Activated CD4-positive, alpha-beta T cell treated with anti-CD3 and anti-CD28 coated beads for 4 hours (primary cell): ENCODE measurements at regions not wholly inside any gene's neighbourhood (a gene's known extent, or its start where the extent isn't known, plus 50 kb on each side); places are given as distances from the start of the nearest gene placed in this dataset.
"Not testable (repeated sequence)": the region's sequence is repeated elsewhere in the genome, so short reads cannot be mapped to it uniquely, and the experiment has no call there.

ENCODE experiments used
- DNase-seq, 2 donors: peaks; one replicate each; pipeline ENCODE4 v3.0.0-alpha.2; 2020

GRCh38 chr7:51995596-51996179, 679.1 kb upstream of the COBL start:
- DNase-seq = no peak

GRCh38 chr7:51982653-51983052, 666.0 kb upstream of the COBL start:
- DNase-seq = no peak

- DNase-seq = no peak
Measured at GRCh38 chr7:51980812-51981211, 664.2 kb upstream of the COBL start.

- DNase-seq = no peak
Measured at GRCh38 chr7:51980313-51980712, 663.7 kb upstream of the COBL start.

GRCh38 chr7:51977913-51978312, 661.3 kb upstream of the COBL start:
- no peak for DNase-seq

- no peak for DNase-seq
Measured at GRCh38 chr7:51973939-51974338, 657.3 kb upstream of the COBL start.

GRCh38 chr7:51973071-51973470, 656.5 kb upstream of the COBL start:
- no peak for DNase-seq

- no peak for DNase-seq
Measured at GRCh38 chr7:51970961-51971665, 654.5 kb upstream of the COBL start.

GRCh38 chr7:51968461-51968860, 651.9 kb upstream of the COBL start:
- no peak for DNase-seq

GRCh38 chr7:51965454-51965853, 648.8 kb upstream of the COBL start:
- DNase-seq = no peak

GRCh38 chr7:51961804-51962203, 645.2 kb upstream of the COBL start:
- no peak for DNase-seq

GRCh38 chr7:51950813-51951212, 634.2 kb upstream of the COBL start:
- DNase-seq = no peak

- no peak for DNase-seq
Measured at GRCh38 chr7:51949726-51950644, 633.4 kb upstream of the COBL start.

- DNase-seq = no peak
Measured at GRCh38 chr7:51930834-51931233, 614.2 kb upstream of the COBL start.

- DNase-seq = no peak
Measured at GRCh38 chr7:51929818-51930217, 613.2 kb upstream of the COBL start.

GRCh38 chr7:51927738-51928137, 611.1 kb upstream of the COBL start:
- no peak for DNase-seq

- no peak for DNase-seq
Measured at GRCh38 chr7:51918581-51918980, 602.0 kb upstream of the COBL start.

GRCh38 chr7:51901489-51901840, 584.9 kb upstream of the COBL start:
- DNase-seq = no peak

GRCh38 chr7:51900755-51901488, 584.3 kb upstream of the COBL start:
- DNase-seq = not testable (repeated sequence)

GRCh38 chr7:51899611-51900010, 583.0 kb upstream of the COBL start:
- DNase-seq = no peak

GRCh38 chr7:51882412-51882811, 565.8 kb upstream of the COBL start:
- DNase-seq = no peak

- DNase-seq = no peak
Measured at GRCh38 chr7:51881309-51881708, 564.7 kb upstream of the COBL start.

- no peak for DNase-seq
Measured at GRCh38 chr7:51878865-51879264, 562.3 kb upstream of the COBL start.
